ENCODE measurements at regions not wholly inside any gene's neighbourhood (a gene's known extent, or its start where the extent isn't known, plus 50 kb on each side); places are given as distances from the start of the nearest gene placed in this dataset.

DNA sequence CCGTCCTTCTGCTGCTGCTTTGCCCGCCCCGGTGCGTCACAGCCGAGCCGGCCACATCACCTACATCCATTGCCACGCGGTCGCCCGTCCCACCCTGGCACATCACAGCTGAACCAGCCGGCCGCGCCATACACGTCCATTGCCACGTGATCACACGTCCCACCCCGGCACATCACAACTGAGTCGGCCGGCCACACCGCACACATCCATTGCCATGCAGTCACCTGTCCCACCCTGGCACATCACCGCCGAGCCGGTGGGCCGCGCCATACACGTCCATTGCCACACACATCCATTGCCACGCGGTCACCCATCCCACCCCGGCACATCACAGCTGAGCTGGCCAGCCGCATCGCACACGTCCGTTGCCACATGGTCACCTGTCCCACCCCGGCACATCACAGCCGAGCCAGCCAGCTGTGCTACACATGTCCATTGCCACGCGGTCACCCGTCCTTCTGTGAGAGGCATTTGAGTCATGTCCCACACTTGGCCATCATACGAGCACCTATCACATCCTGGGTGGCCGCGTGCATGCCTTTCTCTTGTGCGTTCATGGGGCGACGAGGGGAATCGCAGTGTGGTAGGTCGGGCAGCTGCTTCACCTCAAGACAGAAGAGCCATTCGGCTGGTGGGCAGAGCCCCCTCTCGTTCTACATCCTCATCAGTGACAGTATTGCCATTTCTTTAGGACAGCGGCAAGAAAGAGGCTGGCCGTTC lies 58.6 kb downstream of the JAKMIP3 start (continued):
- TF ChIP-seq CREM (IDR thresholded peaks at IDR 0.05; ENCODE audit: low read depth) = no peak

DNA sequence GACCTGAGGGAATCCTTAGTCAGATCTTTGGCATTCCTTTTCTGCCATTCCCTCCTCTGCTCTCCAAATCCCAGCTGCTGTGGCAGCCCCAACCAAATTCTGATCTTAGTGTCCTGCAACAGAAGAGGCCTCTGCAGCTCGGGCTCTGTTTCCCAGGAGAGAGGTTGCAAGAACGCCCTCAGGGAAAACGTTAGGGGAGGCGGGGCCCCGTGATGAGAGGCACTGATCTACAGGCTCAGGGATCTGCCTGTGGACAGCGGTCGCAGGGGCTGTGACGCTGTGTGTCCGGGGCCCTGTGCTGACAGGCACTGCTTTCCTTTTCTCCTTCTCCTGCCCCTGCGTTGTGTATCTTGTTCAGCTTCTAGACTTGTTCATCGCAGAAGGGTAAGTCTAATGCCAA lies 57.3 kb upstream of the DPYSL4 start:
- DNase-seq (ENCODE audit: low read depth, low spot score) = no peak
- no peaks in the 10 kb centered on the region for H3K79me2 ChIP-seq (ENCODE audit: control insufficient read depth, insufficient read depth, low read length)
- no peaks in the 10 kb centered on the region for H3K36me3 ChIP-seq (ENCODE audit: control insufficient read depth in 2 of 2, insufficient read depth in 2 of 2, low read length in 1 of 2)
- intact Hi-C loops (cut with micrococcal nuclease; ENCODE audit: unreplicated experiment) (no loop called here), in situ Hi-C loops (cut with MboI) (no loop called here)
- H4K20me1 ChIP-seq (ENCODE audit: control insufficient read depth, insufficient read depth) = no peaks in the 10 kb centered on the region
- H2AFZ ChIP-seq (ENCODE audit: control insufficient read depth, low read depth, low read length) = no peak overlapping the region
- RAD21 ChIA-PET (ENCODE audit: unreplicated experiment) = no interaction called here
- no peak overlapping the region for H3K27ac ChIP-seq (ENCODE audit: control insufficient read depth, insufficient read depth)
- CTCF ChIA-PET = no interaction called here
- no peaks in the 10 kb centered on the region for H3K27me3 ChIP-seq (replicated peaks in 1 of 2; ENCODE audit: control insufficient read depth in 2 of 2, insufficient read depth in 2 of 2, low read length in 1 of 2)
- 59% methylated on average over 11 of the region's 11 CpGs for WGBS (ENCODE audit: insufficient coverage, insufficient replicate concordance, low lambda C conversion rate, missing lambda C conversion rate)
- H3K4me1 ChIP-seq (ENCODE audit: control insufficient read depth, insufficient read depth, low read length) = no peaks in the 10 kb centered on the region
- POLR2A ChIA-PET = no interaction called here
- no peak overlapping the region for H3K4me3 ChIP-seq
- H3K4me2 ChIP-seq (ENCODE audit: control insufficient read depth, insufficient read depth) = no peak overlapping the region
- BruUV-seq (replicated peaks) = no TSS peak
- no peak for ATAC-seq
- SMC1A ChIA-PET (ENCODE audit: uncharacterized antibody, unreplicated experiment) = no interaction called here
- no peak for FAIRE-seq
- no peak overlapping the region for H3K9ac ChIP-seq (ENCODE audit: control insufficient read depth, insufficient read depth, low read length)
- no peaks in the 10 kb centered on the region for H3K9me3 ChIP-seq (replicated peaks; ENCODE audit: control insufficient read depth, insufficient read depth, low read length)
- no peak for TF ChIP-seq MTA3 (IDR thresholded peaks at IDR 0.05; ENCODE audit: borderline replicate concordance, low read length)
- TF ChIP-seq ZSCAN29 (IDR thresholded peaks at IDR 0.05) = no peak
- TF ChIP-seq NRF1 (conservative IDR thresholded peaks at IDR 0.05; ENCODE audit: low read depth, low read length) = no peak
- no peak for TF ChIP-seq CHD4 (IDR thresholded peaks at IDR 0.05)
- TF ChIP-seq WRNIP1 (IDR thresholded peaks at IDR 0.05; ENCODE audit: borderline replicate concordance, low read depth, low read length) = no peak
- TF ChIP-seq, protein P1, sequence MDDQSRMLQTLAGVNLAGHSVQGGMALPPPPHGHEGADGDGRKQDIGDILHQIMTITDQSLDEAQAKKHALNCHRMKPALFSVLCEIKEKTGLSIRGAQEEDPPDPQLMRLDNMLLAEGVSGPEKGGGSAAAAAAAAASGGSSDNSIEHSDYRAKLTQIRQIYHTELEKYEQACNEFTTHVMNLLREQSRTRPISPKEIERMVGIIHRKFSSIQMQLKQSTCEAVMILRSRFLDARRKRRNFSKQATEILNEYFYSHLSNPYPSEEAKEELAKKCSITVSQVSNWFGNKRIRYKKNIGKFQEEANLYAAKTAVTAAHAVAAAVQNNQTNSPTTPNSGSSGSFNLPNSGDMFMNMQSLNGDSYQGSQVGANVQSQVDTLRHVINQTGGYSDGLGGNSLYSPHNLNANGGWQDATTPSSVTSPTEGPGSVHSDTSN (IDR thresholded peaks at IDR 0.05; ENCODE audit: insufficient replicate concordance, low read depth, low read length) = no peak
- TF ChIP-seq POLR2AphosphoS2 (IDR thresholded peaks at IDR 0.05; ENCODE audit: low read depth, low read length) = no peak
- no peak for TF ChIP-seq SPI1 (IDR thresholded peaks at IDR 0.05; ENCODE audit: borderline replicate concordance, insufficient read depth, low read depth, low read length)
- TF ChIP-seq, protein P2, sequence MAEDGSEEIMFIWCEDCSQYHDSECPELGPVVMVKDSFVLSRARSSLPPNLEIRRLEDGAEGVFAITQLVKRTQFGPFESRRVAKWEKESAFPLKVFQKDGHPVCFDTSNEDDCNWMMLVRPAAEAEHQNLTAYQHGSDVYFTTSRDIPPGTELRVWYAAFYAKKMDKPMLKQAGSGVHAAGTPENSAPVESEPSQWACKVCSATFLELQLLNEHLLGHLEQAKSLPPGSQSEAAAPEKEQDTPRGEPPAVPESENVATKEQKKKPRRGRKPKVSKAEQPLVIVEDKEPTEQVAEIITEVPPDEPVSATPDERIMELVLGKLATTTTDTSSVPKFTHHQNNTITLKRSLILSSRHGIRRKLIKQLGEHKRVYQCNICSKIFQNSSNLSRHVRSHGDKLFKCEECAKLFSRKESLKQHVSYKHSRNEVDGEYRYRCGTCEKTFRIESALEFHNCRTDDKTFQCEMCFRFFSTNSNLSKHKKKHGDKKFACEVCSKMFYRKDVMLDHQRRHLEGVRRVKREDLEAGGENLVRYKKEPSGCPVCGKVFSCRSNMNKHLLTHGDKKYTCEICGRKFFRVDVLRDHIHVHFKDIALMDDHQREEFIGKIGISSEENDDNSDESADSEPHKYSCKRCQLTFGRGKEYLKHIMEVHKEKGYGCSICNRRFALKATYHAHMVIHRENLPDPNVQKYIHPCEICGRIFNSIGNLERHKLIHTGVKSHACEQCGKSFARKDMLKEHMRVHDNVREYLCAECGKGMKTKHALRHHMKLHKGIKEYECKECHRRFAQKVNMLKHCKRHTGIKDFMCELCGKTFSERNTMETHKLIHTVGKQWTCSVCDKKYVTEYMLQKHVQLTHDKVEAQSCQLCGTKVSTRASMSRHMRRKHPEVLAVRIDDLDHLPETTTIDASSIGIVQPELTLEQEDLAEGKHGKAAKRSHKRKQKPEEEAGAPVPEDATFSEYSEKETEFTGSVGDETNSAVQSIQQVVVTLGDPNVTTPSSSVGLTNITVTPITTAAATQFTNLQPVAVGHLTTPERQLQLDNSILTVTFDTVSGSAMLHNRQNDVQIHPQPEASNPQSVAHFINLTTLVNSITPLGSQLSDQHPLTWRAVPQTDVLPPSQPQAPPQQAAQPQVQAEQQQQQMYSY (CRISPR knock-in tag; IDR thresholded peaks at IDR 0.05) = no peak
- TF ChIP-seq, protein P3, sequence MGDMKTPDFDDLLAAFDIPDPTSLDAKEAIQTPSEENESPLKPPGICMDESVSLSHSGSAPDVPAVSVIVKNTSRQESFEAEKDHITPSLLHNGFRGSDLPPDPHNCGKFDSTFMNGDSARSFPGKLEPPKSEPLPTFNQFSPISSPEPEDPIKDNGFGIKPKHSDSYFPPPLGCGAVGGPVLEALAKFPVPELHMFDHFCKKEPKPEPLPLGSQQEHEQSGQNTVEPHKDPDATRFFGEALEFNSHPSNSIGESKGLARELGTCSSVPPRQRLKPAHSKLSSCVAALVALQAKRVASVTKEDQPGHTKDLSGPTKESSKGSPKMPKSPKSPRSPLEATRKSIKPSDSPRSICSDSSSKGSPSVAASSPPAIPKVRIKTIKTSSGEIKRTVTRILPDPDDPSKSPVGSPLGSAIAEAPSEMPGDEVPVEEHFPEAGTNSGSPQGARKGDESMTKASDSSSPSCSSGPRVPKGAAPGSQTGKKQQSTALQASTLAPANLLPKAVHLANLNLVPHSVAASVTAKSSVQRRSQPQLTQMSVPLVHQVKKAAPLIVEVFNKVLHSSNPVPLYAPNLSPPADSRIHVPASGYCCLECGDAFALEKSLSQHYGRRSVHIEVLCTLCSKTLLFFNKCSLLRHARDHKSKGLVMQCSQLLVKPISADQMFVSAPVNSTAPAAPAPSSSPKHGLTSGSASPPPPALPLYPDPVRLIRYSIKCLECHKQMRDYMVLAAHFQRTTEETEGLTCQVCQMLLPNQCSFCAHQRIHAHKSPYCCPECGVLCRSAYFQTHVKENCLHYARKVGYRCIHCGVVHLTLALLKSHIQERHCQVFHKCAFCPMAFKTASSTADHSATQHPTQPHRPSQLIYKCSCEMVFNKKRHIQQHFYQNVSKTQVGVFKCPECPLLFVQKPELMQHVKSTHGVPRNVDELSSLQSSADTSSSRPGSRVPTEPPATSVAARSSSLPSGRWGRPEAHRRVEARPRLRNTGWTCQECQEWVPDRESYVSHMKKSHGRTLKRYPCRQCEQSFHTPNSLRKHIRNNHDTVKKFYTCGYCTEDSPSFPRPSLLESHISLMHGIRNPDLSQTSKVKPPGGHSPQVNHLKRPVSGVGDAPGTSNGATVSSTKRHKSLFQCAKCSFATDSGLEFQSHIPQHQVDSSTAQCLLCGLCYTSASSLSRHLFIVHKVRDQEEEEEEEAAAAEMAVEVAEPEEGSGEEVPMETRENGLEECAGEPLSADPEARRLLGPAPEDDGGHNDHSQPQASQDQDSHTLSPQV (IDR thresholded peaks at IDR 0.05) = no peak
- no peak for TF ChIP-seq IKZF2 (IDR thresholded peaks at IDR 0.05)

All from GM12878 (cell line).